ENCODE measurements at regions not wholly inside any gene's neighbourhood (a gene's known extent, or its start where the extent isn't known, plus 50 kb on each side); places are given as distances from the start of the nearest gene placed in this dataset.

GRCh38 chr19:28419312-28419711, 793.6 kb downstream of the UQCRFS1 start:
- no peak for TF ChIP-seq CTCF (IDR thresholded peaks at IDR 0.05)
- TF ChIP-seq POLR2A (IDR thresholded peaks at IDR 0.05): no peak
- TF ChIP-seq POLR2AphosphoS5 (IDR thresholded peaks at IDR 0.05): no peak
